Adipose tissue (tissue), 3 donors: ENCODE measurements at regions not wholly inside any gene's neighbourhood (a gene's known extent, or its start where the extent isn't known, plus 50 kb on each side); places are given as distances from the start of the nearest gene placed in this dataset.

Experiments used
- H3K27ac ChIP-seq: one replicate; pipeline ENCODE4 v1.5.1; 2013; ENCODE audit warnings: low read depth, low read length
- WGBS, 3 donors: extraction: QIAGEN DNeasy Blood & Tissue Kit; methylation state at CpG; one replicate each; pipeline ENCODE4 v1.1.7; 2013; 5-methylcytosine and 5-hydroxymethylcytosine counted together
- donor health status: healthy with polysubstance abuse.
- donor health status: Bipolar disorder and iron deficiency.
- donor health status: healthy.

GRCh38 chr14:81805785-81806184 is 272.1 kb upstream of the SEL1L start:
- WGBS, 3 donors = 28 to 84% (median 84%) methylated on average over 2 of the region's 2 CpGs
- no peak overlapping the region for H3K27ac ChIP-seq

- no peak overlapping the region for H3K27ac ChIP-seq
- WGBS, 3 donors = 81 to 87% (median 83%) methylated on average over 7 of the region's 7 CpGs
Measured at GRCh38 chr14:81811705-81812269, 278.1 kb upstream of the SEL1L start.

- no peak overlapping the region for H3K27ac ChIP-seq
- WGBS, 3 donors = 67 to 75% (median 71%) methylated on average over 1 of the region's 1 CpG
Measured at GRCh38 chr14:81818271-81818670, 284.6 kb upstream of the SEL1L start.

- no peak overlapping the region for H3K27ac ChIP-seq
- WGBS, 3 donors = 25 to 57% (median 52%) methylated on average over 5 of the region's 5 CpGs
Measured at GRCh38 chr14:81819344-81819743, 285.7 kb upstream of the SEL1L start.

- H3K27ac ChIP-seq = no peak overlapping the region
- 73 to 78% (median 74%) methylated on average over 1 of the region's 1 CpG for WGBS, 3 donors
Measured at GRCh38 chr14:81819910-81820309, 286.3 kb upstream of the SEL1L start.

DNA sequence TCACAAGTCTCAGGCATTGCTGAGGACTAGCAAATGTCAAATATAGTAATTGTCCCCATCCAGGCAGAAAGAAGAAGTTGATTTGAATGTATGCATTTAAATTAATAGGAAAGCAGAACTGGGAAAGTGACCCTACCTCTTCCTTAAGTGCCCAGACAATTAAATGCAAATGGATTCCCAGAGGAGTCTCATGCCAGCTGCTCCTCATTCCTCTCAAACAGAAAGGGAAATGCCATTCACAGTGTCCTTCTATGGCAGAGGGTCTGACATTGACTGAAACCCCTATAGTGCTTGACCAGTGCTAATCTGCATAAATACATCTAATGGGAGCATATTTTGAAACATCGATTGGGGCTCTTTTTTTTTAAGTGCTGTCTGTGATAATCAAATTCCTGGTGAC is 292.4 kb upstream of the SEL1L start:
- H3K27ac ChIP-seq = no peak overlapping the region
- WGBS, 3 donors = 83 to 100% (median 93%) methylated on average over 1 of the region's 1 CpG

- WGBS, 3 donors = 91 to 96% (median 93%) methylated on average over 22 to 24 of the region's 24 CpGs
Measured at GRCh38 chr14:81829447-81829846, 295.8 kb upstream of the SEL1L start.

DNA sequence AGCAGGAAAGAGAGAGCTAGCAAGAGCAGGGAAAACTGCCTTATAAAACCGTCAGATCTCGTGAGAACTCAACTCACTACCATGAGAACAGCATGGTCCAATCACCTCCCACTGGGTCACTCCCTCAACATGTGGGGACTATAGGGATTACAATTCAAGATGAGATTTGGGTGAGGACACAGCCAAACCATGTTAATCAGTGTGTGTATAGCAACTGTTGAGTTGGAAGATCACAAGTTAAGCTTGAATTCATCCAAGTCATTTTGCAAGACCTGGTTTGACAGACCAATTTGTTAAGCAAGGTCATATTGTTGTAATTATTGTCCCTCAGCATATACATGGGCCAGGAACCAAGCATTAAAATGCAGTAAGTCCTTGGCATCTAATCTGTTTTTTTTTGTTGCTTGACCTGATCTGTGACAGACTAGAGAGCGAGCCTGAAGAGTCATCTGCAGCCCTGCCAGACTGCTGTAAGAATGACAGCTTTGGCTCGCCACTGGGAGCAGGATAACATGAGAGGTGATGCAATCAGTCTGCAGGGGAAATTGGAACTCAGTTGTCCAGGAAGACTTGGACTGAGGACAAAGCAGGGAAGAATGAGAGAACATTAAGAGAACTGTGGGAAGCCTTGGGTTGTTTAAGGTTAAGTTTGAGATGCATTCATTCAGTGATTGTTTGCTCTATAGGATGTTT is 297.6 kb upstream of the SEL1L start:
- no peak overlapping the region for H3K27ac ChIP-seq
- 44 to 55% (median 54%) methylated on average over 4 of the region's 4 CpGs for WGBS, 3 donors

More at GRCh38 chr14:81829447-81829846, 295.8 kb upstream of the SEL1L start:
- no peak overlapping the region for H3K27ac ChIP-seq

DNA sequence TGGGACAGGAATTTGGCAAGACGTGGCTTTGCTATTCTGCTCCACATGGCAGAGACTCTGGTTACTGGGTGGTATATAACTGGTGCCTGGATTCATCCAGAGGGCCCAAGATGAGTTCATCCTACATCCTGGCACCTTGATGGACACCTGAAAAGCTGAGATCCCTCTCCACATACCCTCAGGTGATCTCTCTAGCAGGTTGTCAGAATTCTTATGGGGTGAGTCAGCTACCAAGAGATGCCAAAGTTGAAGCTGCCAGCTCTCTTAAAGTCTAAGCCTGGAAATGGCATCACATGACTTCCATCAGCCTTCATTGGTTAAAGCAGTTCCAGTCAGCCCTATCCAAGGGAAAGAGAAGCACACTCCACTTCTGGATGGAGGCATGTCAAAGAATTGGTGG is 300.7 kb upstream of the SEL1L start:
- 35 to 64% (median 47%) methylated on average over 1 of the region's 1 CpG for WGBS, 3 donors
- no peak overlapping the region for H3K27ac ChIP-seq

- WGBS, 3 donors = 78 to 79% (median 78%) methylated on average over 4 of the region's 4 CpGs
- H3K27ac ChIP-seq = no peak overlapping the region
Measured at GRCh38 chr14:81837304-81837703, 303.7 kb upstream of the SEL1L start.

- 64 to 71% (median 69%) methylated on average over 2 of the region's 2 CpGs for WGBS, 3 donors
- H3K27ac ChIP-seq = no peak overlapping the region
Measured at GRCh38 chr14:81839056-81839455, 305.4 kb upstream of the SEL1L start.

DNA sequence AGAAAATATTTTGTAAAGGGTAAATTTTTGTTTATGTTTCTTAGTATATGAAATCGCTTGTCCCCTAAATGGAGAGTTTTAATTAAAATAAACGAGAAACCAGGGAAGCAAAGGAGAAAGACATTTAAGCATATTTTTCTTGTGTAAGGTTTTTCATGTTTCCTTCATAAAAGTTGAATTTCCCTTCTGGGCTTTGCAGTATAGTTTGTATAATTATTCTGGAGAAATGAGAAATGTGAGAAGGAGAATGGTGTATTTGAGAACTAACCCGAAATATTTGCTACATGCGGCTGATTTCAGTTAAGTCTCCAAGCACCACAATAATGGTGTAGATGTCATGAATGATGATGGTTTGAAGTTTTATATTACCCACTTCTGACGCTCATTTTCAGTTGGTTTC is 307.7 kb upstream of the SEL1L start:
- H3K27ac ChIP-seq = no peak overlapping the region
- 91 to 93% (median 92%) methylated on average over 5 of the region's 5 CpGs for WGBS, 3 donors

DNA sequence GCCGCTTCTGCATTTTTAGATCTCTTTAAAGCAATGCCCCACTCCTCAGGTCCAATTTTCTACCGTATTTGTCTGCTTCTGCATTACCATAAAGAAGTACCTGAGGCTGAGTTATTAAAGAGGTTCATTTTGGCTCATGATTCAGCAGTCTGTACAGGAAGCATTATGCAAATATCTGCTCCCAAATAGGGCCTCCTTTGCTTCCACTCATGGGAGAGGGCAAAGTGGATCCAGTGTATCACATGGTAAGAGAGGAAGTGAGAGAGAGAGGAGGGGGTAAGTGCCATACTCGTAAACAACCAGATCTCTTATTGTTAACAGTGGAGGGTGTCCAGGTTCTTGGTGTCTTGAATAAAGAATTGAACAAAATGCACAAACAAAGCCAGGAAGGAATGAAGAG is 316.1 kb upstream of the SEL1L start:
- no peak overlapping the region for H3K27ac ChIP-seq
- 58 to 76% (median 64%) methylated on average over 3 of the region's 3 CpGs for WGBS, 3 donors

GRCh38 chr14:81855007-81855406 is 321.4 kb upstream of the SEL1L start:
- WGBS, 3 donors = 66 to 77% (median 70%) methylated on average over 2 of the region's 2 CpGs
- H3K27ac ChIP-seq = no peak overlapping the region

- WGBS, 3 donors = 41 to 60% (median 45%) methylated on average over 2 of the region's 2 CpGs
Measured at GRCh38 chr14:81859046-81859445, 325.4 kb upstream of the SEL1L start.

GRCh38 chr14:81868172-81868571 is 334.5 kb upstream of the SEL1L start:
- no peak overlapping the region for H3K27ac ChIP-seq
- 77 to 89% (median 88%) methylated on average over 5 of the region's 5 CpGs for WGBS, 3 donors

More at GRCh38 chr14:81859046-81859445, 325.4 kb upstream of the SEL1L start:
- H3K27ac ChIP-seq = no peak overlapping the region

DNA sequence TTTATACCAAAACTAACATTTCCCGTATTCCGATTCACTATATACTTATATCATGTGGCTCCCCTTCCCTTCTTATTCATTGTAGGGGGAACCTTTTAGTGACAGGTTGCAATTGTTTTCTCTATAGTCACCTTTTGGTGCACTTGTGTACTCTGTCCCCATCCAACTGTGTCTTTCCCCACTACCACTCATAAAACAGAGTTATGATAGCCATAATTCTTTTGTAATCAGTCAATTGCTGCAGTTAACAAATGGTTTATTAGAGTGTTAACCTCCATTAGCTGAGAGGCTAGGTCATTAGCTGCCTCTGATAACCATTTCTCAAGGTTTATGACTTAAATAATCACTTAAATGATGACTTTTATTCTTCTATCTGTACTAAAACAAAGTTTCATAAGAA is 338.1 kb upstream of the SEL1L start:
- H3K27ac ChIP-seq = no peak overlapping the region
- WGBS, 3 donors = 93 to 94% (median 94%) methylated on average over 2 of the region's 2 CpGs

DNA sequence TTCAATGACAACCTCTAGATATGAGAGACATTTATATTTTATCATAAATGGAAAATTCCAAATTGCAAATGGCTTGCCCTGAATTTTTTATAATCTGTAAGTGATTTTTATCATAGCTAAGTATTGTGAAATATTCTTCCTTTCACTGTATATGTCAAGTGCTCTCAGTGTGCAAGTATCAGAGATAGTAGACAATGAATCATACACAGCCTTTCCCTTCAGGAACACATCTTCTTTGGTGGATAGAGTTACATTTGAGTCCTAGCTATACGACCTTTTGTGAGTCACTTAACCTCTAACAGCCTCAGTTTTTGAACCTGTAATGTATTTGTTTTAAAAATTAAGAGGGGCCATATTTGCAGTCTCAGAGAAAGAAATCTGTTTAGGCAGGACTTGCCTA is 350.7 kb upstream of the SEL1L start:
- WGBS, 3 donors = 17 to 50% (median 37%) methylated on average over 1 of the region's 1 CpG
- H3K27ac ChIP-seq = no peak overlapping the region

DNA sequence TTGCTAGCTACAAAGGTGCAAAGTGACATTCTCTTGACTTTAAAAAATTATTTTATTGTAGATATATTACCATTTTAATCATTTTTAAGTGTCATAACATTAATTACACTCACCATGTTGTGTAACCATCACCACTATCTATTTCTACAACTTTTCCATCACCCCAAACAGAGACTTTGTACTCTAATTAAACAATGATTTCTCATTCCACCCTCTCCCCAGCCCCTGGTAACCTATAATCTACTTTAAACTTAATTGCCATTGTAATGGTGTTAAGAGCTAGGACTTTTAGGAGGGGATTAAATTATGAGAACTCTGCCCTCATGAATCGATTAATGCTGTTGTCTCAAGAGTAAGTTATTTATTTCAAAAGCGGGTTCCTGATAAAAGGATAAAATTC is 352.9 kb upstream of the SEL1L start:
- 85 to 93% (median 89%) methylated on average over 2 of the region's 2 CpGs for WGBS, 3 donors
- H3K27ac ChIP-seq = no peak overlapping the region

GRCh38 chr14:81889529-81889928 is 355.9 kb upstream of the SEL1L start:
- no peak overlapping the region for H3K27ac ChIP-seq
- 45 to 53% (median 47%) methylated on average over 2 of the region's 2 CpGs for WGBS, 3 donors
